GM19452 (cell line): ENCODE measurements at regions not wholly inside any gene's neighbourhood (a gene's known extent, or its start where the extent isn't known, plus 50 kb on each side); places are given as distances from the start of the nearest gene placed in this dataset.

Experiments used
- ATAC-seq: cut with Tn5 transposase; IDR thresholded peaks from one replicate; pipeline ENCODE4 v1.9.1; 2021; ENCODE audit not compliant: unreplicated experiment

DNA sequence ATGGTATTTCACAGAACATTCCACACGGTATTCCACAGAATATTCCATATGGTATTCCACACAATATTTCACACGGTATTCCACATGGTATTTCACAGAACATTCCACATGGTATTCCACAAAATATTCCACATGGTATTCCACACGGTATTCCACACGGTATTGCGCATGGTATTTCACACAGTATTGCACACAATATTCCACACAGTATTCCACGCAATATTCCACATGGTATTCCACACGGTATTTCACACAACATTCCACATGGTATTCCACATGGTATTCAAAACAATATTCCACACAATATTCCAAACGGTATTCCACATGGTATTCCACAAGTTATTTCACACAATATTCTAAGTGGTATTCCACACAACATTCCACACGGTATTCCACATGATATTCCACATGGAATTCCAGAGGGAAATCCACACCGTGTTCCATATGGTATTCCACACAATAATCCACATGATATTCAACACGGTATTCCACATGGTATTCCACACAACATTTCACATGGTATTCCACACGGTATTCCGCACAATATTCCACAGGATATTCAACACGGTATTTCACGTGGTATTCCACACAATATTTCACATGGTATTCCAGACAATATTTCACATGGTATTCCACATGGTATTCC is 136.7 kb upstream of the CHST15 start:
- no peak for ATAC-seq

GRCh38 chr10:124229201-124229988 is 136.0 kb upstream of the CHST15 start:
- ATAC-seq: no peak

- ATAC-seq: no peak
These were observed 135.1 kb upstream of the CHST15 start for GRCh38 chr10:124228471-124228870.

GRCh38 chr10:124227988-124228387 is 134.6 kb upstream of the CHST15 start:
- no peak for ATAC-seq

GRCh38 chr10:124227055-124227975 is 133.9 kb upstream of the CHST15 start:
- no peak for ATAC-seq

DNA sequence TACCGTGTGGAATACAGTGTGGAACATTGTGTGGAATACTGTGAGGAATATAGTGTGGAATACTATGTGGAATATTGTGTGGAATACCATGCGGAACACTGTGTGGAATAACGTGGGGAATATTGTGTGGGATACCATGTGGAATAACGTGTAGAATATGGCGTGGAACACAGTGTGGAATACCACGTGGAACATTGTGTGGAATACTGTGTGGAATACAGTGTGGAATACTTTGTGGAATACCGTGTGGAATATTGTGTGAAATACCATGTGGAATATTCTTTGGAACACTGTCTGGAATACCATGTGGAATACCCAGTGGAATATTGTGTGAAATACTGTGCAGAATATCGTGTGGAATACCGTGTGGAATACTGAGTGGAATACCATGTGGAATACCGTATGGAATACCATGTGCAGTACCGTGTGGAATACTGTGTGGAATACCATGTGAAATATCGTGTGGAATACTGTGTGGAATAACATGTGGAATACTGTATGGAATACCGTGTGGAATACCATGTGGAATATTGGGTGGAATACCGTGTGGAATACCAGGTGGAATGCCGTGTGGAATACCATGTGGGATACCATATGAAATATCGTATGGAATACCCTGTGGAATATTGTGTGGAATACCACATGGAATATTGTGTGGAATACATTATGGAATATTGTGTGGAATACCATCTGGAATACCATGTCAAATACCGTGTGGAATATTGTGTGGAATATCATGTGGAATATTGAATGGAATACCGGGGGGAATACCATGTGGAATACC is 133.1 kb upstream of the CHST15 start:
- no peak for ATAC-seq

DNA sequence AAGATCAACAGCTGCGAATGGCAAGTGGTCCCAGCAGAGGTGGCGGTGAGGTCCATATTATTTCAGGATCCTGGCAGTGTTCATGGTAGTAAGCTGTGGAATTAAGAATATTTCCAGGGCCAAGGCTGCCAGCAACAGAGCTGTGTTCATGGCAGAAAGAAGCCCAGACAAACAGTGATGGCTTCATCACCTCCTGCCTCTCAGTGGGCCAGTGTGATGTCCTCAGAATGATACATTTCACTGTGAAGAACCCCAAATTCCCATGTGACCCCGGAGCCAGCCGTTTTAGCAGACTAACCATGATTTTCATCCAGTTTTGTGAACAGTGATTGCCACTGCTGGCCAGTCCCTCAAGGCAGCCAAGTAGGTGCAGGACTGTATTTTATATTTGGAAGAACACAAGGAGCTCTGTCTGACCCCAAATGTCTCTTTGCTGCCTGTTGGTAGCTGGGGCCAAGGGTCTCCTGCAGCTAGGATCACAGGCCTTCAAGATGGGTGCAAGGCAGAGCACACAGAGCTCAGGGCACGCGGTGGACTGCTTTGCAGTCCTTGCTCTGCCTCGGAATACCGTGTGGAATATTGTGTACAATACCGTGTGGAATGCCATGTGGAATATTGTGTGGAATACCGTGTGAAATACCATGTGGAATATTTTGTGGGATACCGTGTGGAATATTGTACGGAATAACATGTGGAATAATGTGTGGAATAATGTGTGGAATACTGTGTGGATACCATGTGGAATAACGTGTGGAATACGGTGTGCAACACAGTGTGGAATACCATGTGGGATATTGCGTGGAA is 132.3 kb upstream of the CHST15 start:
- ATAC-seq: no peak

- ATAC-seq: no peak
These were observed 131.7 kb upstream of the CHST15 start for GRCh38 chr10:124225029-124225466.

DNA sequence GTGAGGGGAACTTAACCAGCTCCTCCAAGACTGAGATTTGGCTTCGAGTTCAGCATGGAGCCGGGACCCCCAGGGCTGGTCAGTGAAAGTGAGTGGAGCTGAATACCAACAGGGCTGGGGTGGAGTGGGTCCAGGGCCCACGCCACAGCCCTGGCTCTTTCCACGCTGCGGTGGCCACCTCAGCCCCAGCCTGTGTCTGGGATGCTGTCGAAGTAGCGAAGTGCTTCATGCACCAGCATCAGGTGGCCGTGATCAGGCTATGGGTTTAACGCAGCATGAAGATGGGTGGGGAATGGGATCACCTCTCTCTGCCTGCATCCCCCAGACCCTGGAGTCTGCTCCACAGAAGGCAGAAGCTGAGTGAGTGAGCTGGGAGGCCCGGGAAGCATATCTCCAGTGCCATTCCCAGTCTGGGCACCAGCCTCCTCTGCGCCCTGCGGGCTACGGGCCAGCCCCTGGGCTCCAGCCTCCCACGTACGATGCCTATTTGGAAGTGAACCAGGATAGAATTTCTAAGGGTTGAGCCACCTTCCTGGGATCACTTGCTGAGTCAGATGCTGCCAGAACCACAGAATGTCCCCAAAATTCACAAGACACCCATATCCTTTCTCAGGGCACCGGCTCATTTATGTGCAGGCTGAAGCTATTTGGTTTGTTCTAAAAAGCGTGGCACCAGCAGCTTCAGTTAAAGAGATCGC is 131.1 kb upstream of the CHST15 start:
- no peak for ATAC-seq

DNA sequence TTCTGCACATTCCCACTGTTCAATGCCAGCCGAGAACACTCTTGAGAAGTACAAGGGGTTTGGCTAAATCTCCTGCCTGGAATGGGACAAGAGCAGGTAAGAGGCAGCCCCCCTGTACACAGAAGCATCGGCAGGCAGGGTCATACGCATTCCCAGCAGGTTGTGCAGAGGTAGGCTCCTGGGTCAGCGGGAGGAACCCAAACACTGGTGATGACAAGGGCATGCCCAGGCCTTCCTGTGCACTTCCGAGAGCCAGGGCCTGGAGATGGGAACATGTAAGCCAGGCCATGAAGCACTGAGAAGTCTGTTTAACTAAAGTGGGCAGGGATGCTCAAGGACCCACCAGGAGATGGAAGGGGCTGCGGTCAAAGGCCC is 130.3 kb upstream of the CHST15 start:
- ATAC-seq: no peak

DNA sequence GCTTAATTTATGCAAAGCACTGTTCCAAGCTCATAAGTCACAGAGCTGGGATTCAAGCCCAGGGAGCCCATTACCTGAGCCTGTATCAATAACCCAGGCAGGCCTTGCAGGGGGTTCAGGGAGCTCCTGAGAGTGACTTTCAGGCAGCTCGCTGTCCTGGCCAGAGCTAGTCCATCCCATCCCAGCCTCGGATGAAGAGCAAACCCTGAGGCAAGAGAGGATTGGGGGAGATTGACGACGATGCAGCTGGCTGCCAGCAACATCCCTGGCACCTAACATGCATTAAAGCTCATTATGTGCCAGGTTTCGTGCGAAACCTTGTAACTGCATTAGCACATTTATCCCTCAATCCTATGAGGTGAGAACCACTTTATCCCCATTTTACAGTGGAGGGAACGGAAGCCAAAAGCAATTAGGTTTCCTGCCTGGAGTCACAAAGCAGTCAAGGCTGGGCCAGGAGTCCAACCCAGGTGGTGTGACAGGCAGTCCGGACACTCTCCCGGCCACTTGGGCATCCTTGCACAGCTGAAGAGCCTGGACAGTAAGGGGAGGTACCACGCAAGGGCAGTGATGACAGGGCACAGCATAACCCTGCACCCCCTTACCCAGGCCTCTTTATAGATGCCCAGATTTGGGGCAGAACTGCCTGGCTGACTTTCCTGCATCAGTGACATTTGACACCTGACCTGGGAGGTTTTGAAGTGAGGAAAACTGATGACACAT is 129.8 kb upstream of the CHST15 start:
- no peak for ATAC-seq

DNA sequence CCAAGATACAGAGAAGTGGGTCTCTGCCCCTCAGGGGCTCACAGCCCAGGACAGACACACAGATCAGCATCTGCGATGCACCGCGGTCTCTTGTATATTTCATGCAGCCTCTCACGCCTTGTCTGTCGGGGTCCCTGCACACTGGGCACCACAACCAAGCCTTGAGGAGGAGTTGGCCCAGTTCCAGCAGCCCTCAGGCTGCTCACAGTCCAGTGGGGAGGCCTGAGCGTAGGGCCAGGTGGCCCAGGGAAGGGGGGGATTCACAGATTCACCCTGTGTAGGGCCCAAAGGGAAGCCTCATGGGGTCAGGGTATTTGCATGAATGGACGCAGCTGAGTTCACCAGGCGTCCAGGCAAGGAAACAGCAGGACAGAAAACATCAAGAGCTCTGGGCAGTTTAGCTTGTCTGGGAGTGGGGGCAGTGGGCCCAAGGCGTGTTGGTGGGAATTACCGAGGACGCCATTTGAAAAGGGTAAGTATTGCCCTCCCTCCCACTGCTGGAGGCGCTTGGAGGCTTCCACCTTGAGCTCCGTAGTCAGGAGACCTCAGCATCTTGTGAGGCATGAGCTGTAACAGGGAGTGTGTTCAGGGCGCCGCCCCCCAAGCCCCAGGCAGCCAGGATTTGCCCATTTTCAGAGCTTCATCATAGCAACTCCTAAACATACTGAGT is 129.1 kb upstream of the CHST15 start:
- ATAC-seq: no peak

DNA sequence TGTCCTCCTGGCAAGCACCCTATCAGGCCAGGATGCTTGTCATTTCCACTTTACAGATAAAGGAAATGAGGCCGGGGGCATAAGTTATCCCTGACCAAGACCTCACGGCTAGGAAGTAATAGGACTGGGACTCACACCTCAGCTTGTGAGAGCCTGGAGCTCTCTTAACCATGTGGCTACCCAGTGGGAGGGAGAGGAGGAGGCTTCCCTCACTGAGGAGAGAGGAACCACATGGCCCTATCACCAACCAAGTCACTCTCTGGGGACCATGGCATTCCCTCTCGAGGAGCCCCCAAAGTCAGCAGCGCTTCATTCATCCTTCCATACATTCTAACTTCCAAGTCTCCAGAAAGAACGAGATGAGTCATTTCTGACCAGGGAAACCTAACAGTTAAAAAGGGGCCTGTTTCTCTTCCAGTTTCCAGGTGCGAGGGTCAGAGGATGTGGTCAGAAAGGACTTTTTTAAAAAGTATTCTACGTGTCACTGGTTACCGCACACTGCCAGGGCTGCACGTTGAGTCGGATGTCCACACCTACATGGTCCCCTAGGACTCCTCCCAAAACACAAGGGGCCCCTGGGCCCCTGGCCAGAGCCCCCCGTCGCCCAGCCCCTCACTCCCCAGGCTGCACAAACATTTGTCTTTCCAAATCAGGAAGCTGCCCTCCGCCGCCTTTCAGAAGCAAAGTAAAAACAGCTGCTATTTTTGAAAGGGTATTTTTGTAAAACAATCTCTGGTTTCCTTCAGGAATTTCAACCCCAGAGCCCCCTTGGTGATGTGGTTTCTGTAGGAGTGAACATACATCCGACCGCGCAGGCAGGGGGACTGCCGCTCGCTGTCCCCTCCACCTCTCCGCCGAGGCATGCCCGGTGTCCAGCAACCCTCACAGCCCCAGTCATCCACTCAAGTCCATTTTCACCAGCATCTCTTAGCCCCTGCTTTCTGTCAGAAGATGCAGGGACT is 128.2 kb upstream of the CHST15 start:
- peak; percentile 75 for ATAC-seq

GRCh38 chr10:124220971-124221355 is 127.6 kb upstream of the CHST15 start:
- ATAC-seq: no peak

DNA sequence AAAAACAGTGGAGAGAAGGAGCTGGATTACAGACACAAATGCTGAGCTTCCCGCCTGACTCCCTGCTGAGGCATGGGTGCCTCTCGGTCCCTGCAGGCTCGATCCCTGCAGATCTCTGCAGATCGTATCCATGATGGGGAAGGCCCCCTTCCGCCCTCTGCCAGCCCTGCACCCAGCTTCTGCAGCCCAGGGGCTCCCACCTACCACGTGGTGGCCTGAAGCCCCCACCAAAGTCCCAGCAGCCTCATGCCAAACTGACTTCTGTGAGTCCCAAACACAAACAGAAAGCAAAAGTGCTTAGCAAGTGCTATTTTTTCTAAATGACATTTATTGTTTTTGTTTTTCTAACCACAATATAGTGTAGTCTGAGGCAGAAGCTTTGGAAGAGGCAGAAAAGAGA is 127.1 kb upstream of the CHST15 start:
- no peak for ATAC-seq

- ATAC-seq: no peak
These were observed 126.3 kb upstream of the CHST15 start for GRCh38 chr10:124219655-124220054.

DNA sequence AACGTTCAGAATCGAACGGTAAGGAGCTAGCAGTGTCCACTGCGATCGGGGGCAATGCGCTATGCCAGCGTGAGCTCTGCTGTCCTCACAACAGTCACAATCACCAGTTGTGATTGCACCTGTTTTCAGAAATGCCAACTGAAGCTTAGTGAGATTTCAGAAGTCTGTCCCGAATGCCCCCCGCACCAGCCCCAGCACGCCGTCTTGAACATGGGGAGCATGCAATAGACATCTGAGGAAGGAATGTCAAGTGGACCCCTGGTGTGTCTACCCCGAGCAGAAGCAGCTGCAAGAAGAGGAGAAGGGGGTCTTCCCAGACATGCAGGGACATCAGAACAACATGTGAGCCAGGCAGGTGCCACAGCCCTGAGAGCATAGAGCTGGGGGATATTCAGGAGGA is 125.7 kb upstream of the CHST15 start:
- no peak for ATAC-seq
